ENCODE measurements at regions not wholly inside any gene's neighbourhood (a gene's known extent, or its start where the extent isn't known, plus 50 kb on each side); places are given as distances from the start of the nearest gene placed in this dataset.

DNA sequence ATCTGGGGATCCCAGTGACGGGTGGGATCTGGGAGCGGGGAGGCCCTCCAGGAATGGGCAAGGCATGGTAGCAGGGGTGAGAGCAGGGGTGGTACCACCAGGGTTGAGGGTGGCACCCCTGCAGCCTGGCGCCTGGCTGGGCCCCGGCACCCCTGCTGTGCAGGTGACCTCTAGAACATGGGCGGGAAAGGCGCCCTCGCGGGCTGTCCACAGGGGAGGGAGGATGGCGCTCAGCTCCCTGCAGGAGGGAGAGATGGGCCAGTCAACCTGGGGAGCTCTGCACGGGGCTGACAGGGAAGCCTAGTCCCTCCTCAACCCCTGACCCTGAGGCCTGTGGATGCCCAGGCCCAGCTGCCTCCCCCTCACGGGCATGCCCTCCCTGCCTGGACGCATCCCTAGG, 61.6 kb upstream of the SLCO4A1 start:
- H3K27ac ChIP-seq (ENCODE audit: low read depth, low read length) = no peak overlapping the region
- ChIA-PET RAD21 (ENCODE audit: low non-redundant PET in 1 of 2, low total read pairs in 2 of 2, uncharacterized antibody in 2 of 2, unreplicated experiment in 2 of 2) (no interaction called here), POLR2A (no interaction called here), CTCF (no interaction called here)
- no peaks in the 10 kb centered on the region for H3K9me3 ChIP-seq (ENCODE audit: control insufficient read depth in 1 of 2, insufficient read depth in 1 of 2, low read depth in 1 of 2, low read length in 2 of 2)
- no peak overlapping the region for H3K9ac ChIP-seq (ENCODE audit: low read length)
- no peak overlapping the region for H2AFZ ChIP-seq (ENCODE audit: low read depth, low read length, poor library complexity, severe bottlenecking)
- DNase-seq (ENCODE audit: low read depth, low spot score) (no peak), ATAC-seq (no peak)
- intact Hi-C loops (cut with micrococcal nuclease) = no loop called here
- BruUV-seq (replicated peaks) = no TSS peak
- no peaks in the 10 kb centered on the region for H3K79me2 ChIP-seq (ENCODE audit: insufficient read depth, low read length)
- H3K4me1 ChIP-seq (ENCODE audit: control insufficient read depth in 1 of 2, insufficient read depth in 2 of 2, low read length in 2 of 2) = peaks cover 0 to 4% of the 10 kb centered on the region in 2 experiments; a peak in 2 of 4 replicates
- TF ChIP-seq, protein P1, sequence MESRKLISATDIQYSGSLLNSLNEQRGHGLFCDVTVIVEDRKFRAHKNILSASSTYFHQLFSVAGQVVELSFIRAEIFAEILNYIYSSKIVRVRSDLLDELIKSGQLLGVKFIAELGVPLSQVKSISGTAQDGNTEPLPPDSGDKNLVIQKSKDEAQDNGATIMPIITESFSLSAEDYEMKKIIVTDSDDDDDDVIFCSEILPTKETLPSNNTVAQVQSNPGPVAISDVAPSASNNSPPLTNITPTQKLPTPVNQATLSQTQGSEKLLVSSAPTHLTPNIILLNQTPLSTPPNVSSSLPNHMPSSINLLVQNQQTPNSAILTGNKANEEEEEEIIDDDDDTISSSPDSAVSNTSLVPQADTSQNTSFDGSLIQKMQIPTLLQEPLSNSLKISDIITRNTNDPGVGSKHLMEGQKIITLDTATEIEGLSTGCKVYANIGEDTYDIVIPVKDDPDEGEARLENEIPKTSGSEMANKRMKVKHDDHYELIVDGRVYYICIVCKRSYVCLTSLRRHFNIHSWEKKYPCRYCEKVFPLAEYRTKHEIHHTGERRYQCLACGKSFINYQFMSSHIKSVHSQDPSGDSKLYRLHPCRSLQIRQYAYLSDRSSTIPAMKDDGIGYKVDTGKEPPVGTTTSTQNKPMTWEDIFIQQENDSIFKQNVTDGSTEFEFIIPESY (IDR thresholded peaks at IDR 0.05; ENCODE audit: extremely low read depth, insufficient replicate concordance, low read length) = no peak
- TF ChIP-seq SIN3A (IDR thresholded peaks at IDR 0.05; ENCODE audit: low read depth) = no peak
- no peak for TF ChIP-seq JUND (IDR thresholded peaks at IDR 0.05)
- TF ChIP-seq SP1 (IDR thresholded peaks at IDR 0.05; ENCODE audit: low read depth) = no peak
- no peaks in the 10 kb centered on the region for H3K9me2 ChIP-seq (ENCODE audit: insufficient read depth)
- H3K36me3 ChIP-seq (ENCODE audit: control insufficient read depth in 1 of 2, insufficient read depth in 2 of 2, low read length in 2 of 2) = no peaks in the 10 kb centered on the region
- H3K4me3 ChIP-seq (replicated peaks in 1 of 2; ENCODE audit: low read depth in 1 of 2, low read length in 2 of 2) = no peak overlapping the region
- H3K4me2 ChIP-seq (ENCODE audit: low read length) = no peak overlapping the region
- H4K20me1 ChIP-seq (ENCODE audit: insufficient read depth) = no peaks in the 10 kb centered on the region
- H3K27me3 ChIP-seq (ENCODE audit: insufficient read depth, low read length) = peaks cover 9% of the 10 kb centered on the region; the same call in 1 of the 2 replicates

DNA sequence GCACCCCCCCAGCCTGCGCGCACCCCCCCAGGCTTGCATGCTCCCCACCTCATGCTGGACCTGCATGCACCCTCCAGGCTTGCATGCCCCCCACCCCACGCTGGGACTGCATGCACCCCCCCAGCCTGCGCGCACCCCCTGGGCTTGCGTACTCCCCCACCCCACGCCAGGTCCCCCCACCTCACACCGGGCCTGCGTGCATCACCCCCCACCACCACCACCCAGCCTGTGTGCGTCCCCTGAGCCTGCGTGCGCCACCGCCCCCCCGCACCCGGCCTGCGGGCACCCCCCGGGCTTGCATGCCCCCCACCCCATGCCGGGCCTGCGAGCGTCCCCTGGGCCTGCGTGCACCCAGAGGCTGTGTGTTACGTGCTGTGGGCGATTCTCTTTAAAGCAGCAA, 61.0 kb upstream of the SLCO4A1 start:
- H3K36me3 ChIP-seq (ENCODE audit: control insufficient read depth in 1 of 2, insufficient read depth in 2 of 2, low read length in 2 of 2) = no peaks in the 10 kb centered on the region
- ATAC-seq (no peak), DNase-seq (ENCODE audit: low read depth, low spot score) (no peak)
- intact Hi-C loops (cut with micrococcal nuclease) = no loop called here
- no peaks in the 10 kb centered on the region for H3K9me2 ChIP-seq (ENCODE audit: insufficient read depth)
- no peaks in the 10 kb centered on the region for H4K20me1 ChIP-seq (ENCODE audit: insufficient read depth)
- no peak overlapping the region for H3K27ac ChIP-seq (ENCODE audit: low read depth, low read length)
- no peaks in the 10 kb centered on the region for H3K79me2 ChIP-seq (ENCODE audit: insufficient read depth, low read length)
- H3K4me2 ChIP-seq (ENCODE audit: low read length) = no peak overlapping the region
- H3K9ac ChIP-seq (ENCODE audit: low read length) = no peak overlapping the region
- ChIA-PET POLR2A (no interaction called here), RAD21 (ENCODE audit: low non-redundant PET in 1 of 2, low total read pairs in 2 of 2, uncharacterized antibody in 2 of 2, unreplicated experiment in 2 of 2) (no interaction called here), CTCF (no interaction called here)
- peaks cover 9% of the 10 kb centered on the region; the same call in 1 of the 2 replicates for H3K27me3 ChIP-seq (ENCODE audit: insufficient read depth, low read length)
- H3K9me3 ChIP-seq (ENCODE audit: control insufficient read depth in 1 of 2, insufficient read depth in 1 of 2, low read depth in 1 of 2, low read length in 2 of 2) = no peaks in the 10 kb centered on the region
- H3K4me1 ChIP-seq (ENCODE audit: control insufficient read depth in 1 of 2, insufficient read depth in 2 of 2, low read length in 2 of 2) = peaks cover 0 to 4% of the 10 kb centered on the region in 2 experiments; a peak in 2 of 4 replicates
- TF ChIP-seq, protein P2, sequence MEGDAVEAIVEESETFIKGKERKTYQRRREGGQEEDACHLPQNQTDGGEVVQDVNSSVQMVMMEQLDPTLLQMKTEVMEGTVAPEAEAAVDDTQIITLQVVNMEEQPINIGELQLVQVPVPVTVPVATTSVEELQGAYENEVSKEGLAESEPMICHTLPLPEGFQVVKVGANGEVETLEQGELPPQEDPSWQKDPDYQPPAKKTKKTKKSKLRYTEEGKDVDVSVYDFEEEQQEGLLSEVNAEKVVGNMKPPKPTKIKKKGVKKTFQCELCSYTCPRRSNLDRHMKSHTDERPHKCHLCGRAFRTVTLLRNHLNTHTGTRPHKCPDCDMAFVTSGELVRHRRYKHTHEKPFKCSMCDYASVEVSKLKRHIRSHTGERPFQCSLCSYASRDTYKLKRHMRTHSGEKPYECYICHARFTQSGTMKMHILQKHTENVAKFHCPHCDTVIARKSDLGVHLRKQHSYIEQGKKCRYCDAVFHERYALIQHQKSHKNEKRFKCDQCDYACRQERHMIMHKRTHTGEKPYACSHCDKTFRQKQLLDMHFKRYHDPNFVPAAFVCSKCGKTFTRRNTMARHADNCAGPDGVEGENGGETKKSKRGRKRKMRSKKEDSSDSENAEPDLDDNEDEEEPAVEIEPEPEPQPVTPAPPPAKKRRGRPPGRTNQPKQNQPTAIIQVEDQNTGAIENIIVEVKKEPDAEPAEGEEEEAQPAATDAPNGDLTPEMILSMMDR (IDR thresholded peaks at IDR 0.05 in 2 of 3, conservative IDR thresholded peaks at IDR 0.05 in 1 of 3; ENCODE audit: borderline replicate concordance in 1 of 3, insufficient read depth in 1 of 3, low read depth in 2 of 3, low read length in 2 of 3) = no peak
- TF ChIP-seq TCF7L2 (IDR thresholded peaks at IDR 0.05; ENCODE audit: borderline replicate concordance, extremely low read depth, insufficient read depth, insufficient read length) (no peak), EZH2phosphoT487 (IDR thresholded peaks at IDR 0.05; ENCODE audit: borderline replicate concordance) (no peak), SIN3A (IDR thresholded peaks at IDR 0.05; ENCODE audit: low read depth) (no peak), EGR1 (IDR thresholded peaks at IDR 0.05; ENCODE audit: low read depth) (no peak), RAD21 (IDR thresholded peaks at IDR 0.05; ENCODE audit: low read depth) (no peak)
- TF ChIP-seq, protein P1 (IDR thresholded peaks at IDR 0.05; ENCODE audit: extremely low read depth, insufficient replicate concordance, low read length) = no peak
- H3K4me3 ChIP-seq (replicated peaks in 1 of 2; ENCODE audit: low read depth in 1 of 2, low read length in 2 of 2) = no peak overlapping the region
- no TSS peak for BruUV-seq (replicated peaks)
- no peak overlapping the region for H2AFZ ChIP-seq (ENCODE audit: low read depth, low read length, poor library complexity, severe bottlenecking)
